GM18502 (cell line): ENCODE measurements at regions not wholly inside any gene's neighbourhood (a gene's known extent, or its start where the extent isn't known, plus 50 kb on each side); places are given as distances from the start of the nearest gene placed in this dataset.
"Not testable (repeated sequence)": the region's sequence is repeated elsewhere in the genome, so short reads cannot be mapped to it uniquely, and the experiment has no call there.

ENCODE experiments used
- ATAC-seq: cut with Tn5 transposase; IDR thresholded peaks from one replicate; pipeline ENCODE4 v1.9.1; 2021; ENCODE audit warnings: mild to moderate bottlenecking; ENCODE audit not compliant: unreplicated experiment, poor library complexity

GRCh38 chr18:10604182-10604581 lies 78.4 kb downstream of the NAPG start:
- no peak for ATAC-seq

DNA sequence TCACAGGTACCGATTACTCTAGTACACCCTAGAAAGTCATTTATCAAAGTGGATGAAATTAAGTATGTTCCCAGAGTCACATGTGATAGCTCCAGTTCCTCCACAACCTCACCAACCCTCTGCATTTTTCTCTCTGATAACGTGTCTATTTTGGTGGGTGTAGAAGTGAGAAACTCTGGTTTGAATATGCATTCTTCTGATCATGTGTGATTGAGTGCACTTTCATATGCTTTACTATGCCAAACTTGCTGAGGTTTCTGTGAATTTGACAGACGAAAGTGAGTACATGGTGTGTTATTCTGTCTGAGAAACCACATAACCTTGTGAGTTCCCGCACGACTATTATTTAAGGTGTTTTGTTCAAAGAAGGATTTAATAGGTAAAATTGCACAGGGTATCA lies 81.1 kb downstream of the NAPG start:
- ATAC-seq: peak; percentile 76

- peak; percentile 49 for ATAC-seq
Observed at GRCh38 chr18:10607332-10608248, 81.8 kb downstream of the NAPG start.

- not testable (repeated sequence) for ATAC-seq
Observed at GRCh38 chr18:10608450-10608849, 82.6 kb downstream of the NAPG start.

- ATAC-seq: not testable (repeated sequence)
Observed at GRCh38 chr18:10609046-10609445, 83.2 kb downstream of the NAPG start.

DNA sequence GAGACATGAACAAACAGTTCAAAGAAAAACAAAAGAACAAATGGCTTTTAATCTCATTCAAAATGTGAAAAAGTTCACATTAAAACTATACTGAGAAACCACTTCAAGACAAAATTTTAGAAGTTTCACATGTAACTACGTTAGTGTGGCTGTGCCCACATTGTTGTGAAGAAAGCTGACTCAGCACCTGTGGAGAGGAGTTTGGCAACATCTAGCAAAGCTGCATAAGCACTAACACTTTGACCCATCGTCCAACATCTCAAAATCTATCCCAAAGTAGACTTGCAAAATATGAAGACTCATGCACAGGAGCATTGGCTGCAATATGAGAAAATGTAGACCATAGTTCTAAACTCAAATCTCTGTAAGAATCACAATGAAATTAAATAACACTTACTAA lies 87.4 kb downstream of the NAPG start:
- not testable (repeated sequence) for ATAC-seq

DNA sequence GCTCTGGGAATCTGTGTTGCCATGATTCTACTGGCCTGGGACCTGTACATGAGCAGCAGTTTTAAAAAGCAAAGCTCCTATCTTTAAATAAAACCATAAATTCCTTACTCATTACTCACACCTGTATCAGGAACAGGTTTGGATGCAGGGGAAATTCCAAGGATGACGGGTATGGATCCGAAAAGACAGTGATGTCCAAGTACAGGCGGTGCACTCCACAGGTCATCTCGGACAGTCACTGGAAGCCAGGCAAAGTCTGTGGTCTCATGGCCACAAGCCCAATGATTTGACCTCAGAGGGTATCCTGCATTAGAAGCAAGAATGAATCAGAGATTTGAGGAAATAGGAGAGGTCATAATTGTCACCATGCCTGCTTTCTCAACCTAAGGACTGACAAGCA lies 90.9 kb downstream of the NAPG start:
- not testable (repeated sequence) for ATAC-seq

GRCh38 chr18:10618797-10619196 lies 93.0 kb downstream of the NAPG start:
- ATAC-seq: not testable (repeated sequence)

DNA sequence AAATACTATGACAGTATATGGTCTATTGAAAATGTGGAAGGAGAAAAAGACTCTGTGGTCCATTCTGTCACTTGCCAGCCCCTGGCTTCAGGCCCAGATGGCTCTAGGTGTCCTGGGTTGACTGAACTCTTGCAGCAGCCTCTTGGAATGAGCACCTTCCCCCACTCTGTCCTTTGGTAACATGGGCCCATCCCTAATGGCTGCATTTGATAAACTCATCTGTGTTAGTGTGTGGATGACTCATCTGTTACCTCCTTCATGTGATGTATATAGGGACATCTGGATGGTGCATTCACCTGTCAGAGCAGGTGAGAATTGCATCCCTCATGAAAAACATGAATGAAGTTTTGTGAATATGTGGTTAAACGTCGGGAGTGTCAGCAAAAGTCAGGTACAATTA lies 93.5 kb downstream of the NAPG start:
- ATAC-seq: not testable (repeated sequence)

GRCh38 chr18:10619833-10620232 lies 94.0 kb downstream of the NAPG start:
- not testable (repeated sequence) for ATAC-seq
